H1 (cell line): ENCODE measurements at regions not wholly inside any gene's neighbourhood (a gene's known extent, or its start where the extent isn't known, plus 50 kb on each side); places are given as distances from the start of the nearest gene placed in this dataset.

Experiments
- CTCF ChIP-seq, 3 experiments: IDR thresholded peaks; 1 replicate in 2 of 3; 2 replicates in 1 of 3; pipeline versions ENCODE4 v1.5.1 to v1.6.1; 2011; ENCODE audit warnings: low read length in 3 of 3, mild to moderate bottlenecking in 3 of 3, inconsistent platforms in 2 of 3, low read depth in 1 of 3, moderate library complexity in 1 of 3; ENCODE audit not compliant: insufficient read depth in 1 of 3; ENCODE audit errors: control extremely low read depth in 1 of 3
- EZH2 ChIP-seq: fragments of 200-600 bp; sonication (generic); IDR thresholded peaks from 2 replicates; pipeline ENCODE4 v1.7.1; 2012; ENCODE audit warnings: low read depth, mild to moderate bottlenecking, moderate library complexity, low read length, inconsistent platforms; ENCODE audit not compliant: severe bottlenecking
- MAX ChIP-seq: IDR thresholded peaks from 2 replicates; pipeline ENCODE4 v1.6.1; 2012; ENCODE audit warnings: inconsistent platforms
- POLR2A ChIP-seq, 2 experiments: IDR thresholded peaks; 1 replicate in 1 of 2; 2 replicates in 1 of 2; pipeline ENCODE4 v1.6.1; 2011; ENCODE audit warnings: low read depth in 2 of 2, low read length in 2 of 2, mild to moderate bottlenecking in 2 of 2; ENCODE audit errors: control extremely low read depth in 1 of 2
- POLR2AphosphoS5 ChIP-seq: IDR thresholded peaks from 2 replicates; pipeline ENCODE4 v1.6.1; 2011; ENCODE audit warnings: low read depth, low read length
- RAD21 ChIP-seq, 2 experiments: IDR thresholded peaks in 1 of 2; conservative IDR thresholded peaks in 1 of 2; 2 replicates each; pipeline ENCODE4 v1.6.1; 2011; ENCODE audit warnings: low read depth in 2 of 2, low read length in 2 of 2, improper control_type of control experiment in 1 of 2, inconsistent platforms in 1 of 2, mild to moderate bottlenecking in 1 of 2, moderate library complexity in 1 of 2
- YY1 ChIP-seq: IDR thresholded peaks from 2 replicates; pipeline ENCODE4 v1.6.1; 2011; ENCODE audit warnings: low read depth, mild to moderate bottlenecking, low read length
- ZNF274 ChIP-seq: IDR thresholded peaks from 2 replicates; pipeline ENCODE4 v1.7.0; 2012; ENCODE audit warnings: low read length, borderline replicate concordance; ENCODE audit errors: extremely low read depth

GRCh38 chr6:142567461-142567860 lies 265.7 kb downstream of the ADGRG6 start:
- TF ChIP-seq EZH2 (no peak), CTCF (IDR thresholded peaks at IDR 0.05; ENCODE audit: control extremely low read depth in 1 of 3, insufficient read depth in 1 of 3, low read depth in 1 of 3, low read length in 3 of 3) (no peak), POLR2A (IDR thresholded peaks at IDR 0.05; ENCODE audit: control extremely low read depth in 1 of 2, low read depth in 2 of 2, low read length in 2 of 2) (no peak), MAX (no peak), YY1 (no peak), RAD21 (IDR thresholded peaks at IDR 0.05 in 1 of 2, conservative IDR thresholded peaks at IDR 0.05 in 1 of 2; ENCODE audit: low read depth in 2 of 2, low read length in 2 of 2) (no peak), ZNF274 (no peak), POLR2AphosphoS5 (no peak)
